ENCODE measurements at regions not wholly inside any gene's neighbourhood (a gene's known extent, or its start where the extent isn't known, plus 50 kb on each side); places are given as distances from the start of the nearest gene placed in this dataset.
A peak's percentile ranks its signal among the peaks of the same experiment; 100 is the strongest.

- H3K27ac ChIP-seq: no peak overlapping the region
- no peaks in the 10 kb centered on the region for H4K20me1 ChIP-seq (ENCODE audit: insufficient read depth)
- H3K27me3 ChIP-seq (ENCODE audit: insufficient read depth, low read depth): peaks cover 76% of the 10 kb centered on the region
- no peak overlapping the region for H2AFZ ChIP-seq (ENCODE audit: low read depth)
- no peak overlapping the region for H3K4me2 ChIP-seq
- H3K4me1 ChIP-seq (ENCODE audit: low read depth, poor library complexity, severe bottlenecking): no peaks in the 10 kb centered on the region
- TF ChIP-seq CTCF (conservative IDR thresholded peaks at IDR 0.05; ENCODE audit: low read depth, low read length): no peak
- H3K36me3 ChIP-seq (ENCODE audit: insufficient read depth): no peaks in the 10 kb centered on the region
- H3K9ac ChIP-seq: no peak overlapping the region
- no peak overlapping the region for H3K4me3 ChIP-seq (IDR thresholded peaks at IDR 0.05; ENCODE audit: insufficient read depth, low read depth, low read length)
- H3K79me2 ChIP-seq (ENCODE audit: insufficient read depth, low read depth): no peaks in the 10 kb centered on the region
Measured at GRCh38 chr16:85424260-85425073, 188.7 kb upstream of the GSE1 start.

- Histone ChIP-seq H3K4me2 (no peak overlapping the region), H4K20me1 (ENCODE audit: insufficient read depth) (no peaks in the 10 kb centered on the region), H2AFZ (ENCODE audit: low read depth) (no peak overlapping the region), H3K36me3 (ENCODE audit: insufficient read depth) (no peaks in the 10 kb centered on the region), H3K27me3 (ENCODE audit: insufficient read depth, low read depth) (peaks cover 78% of the 10 kb centered on the region), H3K4me3 (IDR thresholded peaks at IDR 0.05; ENCODE audit: insufficient read depth, low read depth, low read length) (no peak overlapping the region), H3K4me1 (ENCODE audit: low read depth, poor library complexity, severe bottlenecking) (no peaks in the 10 kb centered on the region), H3K9ac (no peak overlapping the region), H3K27ac (no peak overlapping the region), H3K79me2 (ENCODE audit: insufficient read depth, low read depth) (no peaks in the 10 kb centered on the region)
- TF ChIP-seq CTCF (conservative IDR thresholded peaks at IDR 0.05; ENCODE audit: low read depth, low read length): no peak
Measured at GRCh38 chr16:85425074-85425662, 188.0 kb upstream of the GSE1 start.

GRCh38 chr16:85426806-85427205 is 186.3 kb upstream of the GSE1 start:
- Histone ChIP-seq H3K4me1 (ENCODE audit: low read depth, poor library complexity, severe bottlenecking) (no peaks in the 10 kb centered on the region), H3K79me2 (ENCODE audit: insufficient read depth, low read depth) (no peaks in the 10 kb centered on the region), H3K4me2 (no peak overlapping the region), H4K20me1 (ENCODE audit: insufficient read depth) (no peaks in the 10 kb centered on the region), H3K36me3 (ENCODE audit: insufficient read depth) (no peaks in the 10 kb centered on the region), H3K4me3 (IDR thresholded peaks at IDR 0.05; ENCODE audit: insufficient read depth, low read depth, low read length) (no peak overlapping the region), H2AFZ (ENCODE audit: low read depth) (no peak overlapping the region), H3K27ac (no peak overlapping the region), H3K9ac (no peak overlapping the region), H3K27me3 (ENCODE audit: insufficient read depth, low read depth) (peaks cover 83% of the 10 kb centered on the region)
- no peak for TF ChIP-seq CTCF (conservative IDR thresholded peaks at IDR 0.05; ENCODE audit: low read depth, low read length)

- H3K79me2 ChIP-seq (ENCODE audit: insufficient read depth, low read depth): no peaks in the 10 kb centered on the region
- no peaks in the 10 kb centered on the region for H3K36me3 ChIP-seq (ENCODE audit: insufficient read depth)
- no peak overlapping the region for H3K9ac ChIP-seq
- no peak overlapping the region for H3K4me3 ChIP-seq (IDR thresholded peaks at IDR 0.05; ENCODE audit: insufficient read depth, low read depth, low read length)
- H3K4me2 ChIP-seq: no peak overlapping the region
- H3K27ac ChIP-seq: no peak overlapping the region
- peaks cover 89% of the 10 kb centered on the region for H3K27me3 ChIP-seq (ENCODE audit: insufficient read depth, low read depth)
- H3K4me1 ChIP-seq (ENCODE audit: low read depth, poor library complexity, severe bottlenecking): no peaks in the 10 kb centered on the region
- no peak overlapping the region for H2AFZ ChIP-seq (ENCODE audit: low read depth)
- peak; percentile 56; the same call in 1 of the 2 replicates for TF ChIP-seq CTCF (conservative IDR thresholded peaks at IDR 0.05; ENCODE audit: low read depth, low read length)
- H4K20me1 ChIP-seq (ENCODE audit: insufficient read depth): no peaks in the 10 kb centered on the region
Measured at GRCh38 chr16:85428168-85428898, 184.8 kb upstream of the GSE1 start.

Measured in KMS-11 (cell line).